ENCODE measurements at regions not wholly inside any gene's neighbourhood (a gene's known extent, or its start where the extent isn't known, plus 50 kb on each side); places are given as distances from the start of the nearest gene placed in this dataset.

- in situ Hi-C loops (cut with MboI; ENCODE audit: low pct_unique_long_range_greater_than_20kb, low sequenced_read_pairs, unreplicated experiment): no loop called here
- no peak for DNase-seq (ENCODE audit: low spot score)
- TF ChIP-seq CTCF (IDR thresholded peaks at IDR 0.05; ENCODE audit: extremely low read depth, insufficient read depth, missing control alignments): no peak
Observed at GRCh38 chr4:188254211-188254610, 115.0 kb downstream of the TRIML1 start.

GRCh38 chr4:188262464-188262863, 123.2 kb downstream of the TRIML1 start:
- in situ Hi-C loops (cut with MboI; ENCODE audit: low pct_unique_long_range_greater_than_20kb, low sequenced_read_pairs, unreplicated experiment): no loop called here
- TF ChIP-seq CTCF (IDR thresholded peaks at IDR 0.05; ENCODE audit: extremely low read depth, insufficient read depth, missing control alignments): no peak
- DNase-seq (ENCODE audit: low spot score): no peak

DNA sequence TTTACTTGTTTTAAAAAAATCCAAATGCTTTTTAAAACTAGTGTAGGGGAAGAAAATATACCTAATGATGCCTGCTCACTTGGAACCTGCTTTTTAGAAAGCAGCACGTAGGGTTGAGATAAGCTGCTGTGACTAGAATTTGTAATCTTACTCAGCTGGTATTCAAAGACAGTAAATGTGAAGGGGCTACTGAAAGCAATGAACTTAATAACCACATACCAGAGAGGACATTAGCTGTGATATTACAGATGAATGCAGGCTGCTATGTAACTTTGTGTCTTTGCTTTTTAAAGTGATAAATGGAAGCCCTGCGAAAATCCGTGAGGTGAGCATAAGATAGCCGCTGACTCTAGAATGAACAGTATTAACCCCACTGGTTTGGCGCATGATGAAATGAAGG, 124.1 kb downstream of the TRIML1 start:
- no peak for TF ChIP-seq CTCF (IDR thresholded peaks at IDR 0.05; ENCODE audit: extremely low read depth, insufficient read depth, missing control alignments)

GRCh38 chr4:188266386-188266785, 127.1 kb downstream of the TRIML1 start:
- in situ Hi-C loops (cut with MboI; ENCODE audit: low pct_unique_long_range_greater_than_20kb, low sequenced_read_pairs, unreplicated experiment): no loop called here
- TF ChIP-seq CTCF (IDR thresholded peaks at IDR 0.05; ENCODE audit: extremely low read depth, insufficient read depth, missing control alignments): no peak

More for the DNA sequence above, 124.1 kb downstream of the TRIML1 start:
- DNase-seq (ENCODE audit: low spot score): no peak
- in situ Hi-C loops (cut with MboI; ENCODE audit: low pct_unique_long_range_greater_than_20kb, low sequenced_read_pairs, unreplicated experiment): no loop called here

GRCh38 chr4:188268131-188268908, 129.1 kb downstream of the TRIML1 start:
- no peak for TF ChIP-seq CTCF (IDR thresholded peaks at IDR 0.05; ENCODE audit: extremely low read depth, insufficient read depth, missing control alignments)
- in situ Hi-C loops (cut with MboI; ENCODE audit: low pct_unique_long_range_greater_than_20kb, low sequenced_read_pairs, unreplicated experiment): no loop called here
- no peak for DNase-seq (ENCODE audit: low spot score)

More at GRCh38 chr4:188266386-188266785, 127.1 kb downstream of the TRIML1 start:
- no peak for DNase-seq (ENCODE audit: low spot score)

DNA sequence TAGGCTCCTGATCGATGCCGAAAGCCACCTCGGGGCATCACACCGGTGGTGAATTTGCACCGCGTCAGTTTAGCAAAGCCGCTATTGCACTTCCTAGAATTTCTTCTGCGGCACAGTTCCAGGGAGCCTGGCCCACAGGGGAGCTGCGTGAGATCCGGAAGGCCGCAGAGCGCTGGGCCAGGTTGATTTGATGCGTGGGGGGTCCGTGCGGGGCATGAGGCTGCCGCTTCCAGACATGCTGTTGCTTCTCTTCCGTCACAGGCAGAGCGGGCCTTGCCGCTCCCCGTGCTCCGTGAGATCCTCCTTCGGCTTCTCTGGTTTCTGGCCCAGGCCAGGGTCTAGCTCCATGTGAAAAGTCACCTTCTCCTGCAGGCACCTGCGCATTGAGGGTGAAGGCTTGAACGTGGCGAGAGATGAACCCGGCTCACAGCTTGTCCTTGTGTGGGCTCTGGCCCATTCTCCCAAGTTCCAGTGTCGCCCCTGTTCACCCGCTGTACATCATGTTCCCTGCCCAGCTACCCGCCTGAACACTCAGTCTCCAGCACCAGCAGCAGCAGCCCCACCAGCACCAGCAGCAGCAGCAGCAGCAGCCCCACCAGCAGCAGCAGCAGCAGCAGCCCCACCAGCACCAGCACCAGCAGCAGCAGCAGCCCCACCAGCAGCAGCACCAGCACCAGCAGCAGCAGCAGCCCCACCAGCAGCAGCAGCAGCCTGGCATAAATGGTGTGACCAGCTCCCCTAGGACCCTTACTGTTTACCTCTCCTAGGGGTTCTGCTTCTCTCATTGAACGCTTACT, 131.2 kb downstream of the TRIML1 start:
- no peak for DNase-seq (ENCODE audit: low spot score)
- in situ Hi-C loops (cut with MboI; ENCODE audit: low pct_unique_long_range_greater_than_20kb, low sequenced_read_pairs, unreplicated experiment): no loop called here
- no peak for TF ChIP-seq CTCF (IDR thresholded peaks at IDR 0.05; ENCODE audit: extremely low read depth, insufficient read depth, missing control alignments)
